ENCODE measurements at regions not wholly inside any gene's neighbourhood (a gene's known extent, or its start where the extent isn't known, plus 50 kb on each side); places are given as distances from the start of the nearest gene placed in this dataset.

DNA sequence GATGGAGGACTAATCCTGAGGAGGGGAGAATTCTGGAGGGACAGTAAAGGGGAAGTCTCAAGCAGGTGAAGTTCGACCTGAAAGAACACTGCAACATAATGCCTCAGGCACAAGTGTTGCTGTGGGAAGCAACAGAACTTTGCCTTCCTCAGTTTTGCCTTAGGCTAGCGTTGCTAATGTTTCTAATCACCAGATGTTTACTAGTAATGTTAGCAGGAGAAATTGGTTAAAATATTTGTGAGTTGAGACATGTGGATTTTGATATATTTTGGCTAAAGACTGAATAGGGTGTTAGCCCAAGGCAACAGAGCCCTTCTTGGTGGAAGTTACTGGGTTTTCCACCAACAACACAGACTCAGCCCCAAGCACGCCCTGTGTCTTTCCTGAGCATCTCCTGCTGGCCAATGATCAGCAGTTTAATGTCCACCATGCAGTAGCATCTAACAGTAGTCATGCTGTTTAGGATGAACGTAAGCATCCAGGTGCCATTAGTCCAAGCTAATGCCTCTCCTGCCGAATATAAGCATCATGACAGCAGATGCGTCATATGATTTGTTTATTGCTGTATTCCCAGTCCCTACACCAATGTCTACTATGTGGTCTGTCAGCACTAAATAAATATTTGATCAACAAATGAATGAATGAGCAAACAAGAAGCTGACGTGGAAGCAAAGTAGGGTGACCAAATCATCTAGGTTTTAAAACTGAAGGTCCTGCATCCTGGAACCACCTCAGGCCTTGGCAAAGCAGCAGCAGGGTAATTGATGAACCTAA, 511.9 kb upstream of the HTR2A start:
- DNase-seq, result no peak
- Mint-ChIP-seq H3K9me3 (peaks cover 0 to 11% of the 10 kb centered on the region in 2 donors), H3K36me3 (ENCODE audit: insufficient read depth) (no peaks in the 10 kb centered on the region), H3K27ac (no peak overlapping the region), H3K27me3 (no peaks in the 10 kb centered on the region), H3K4me3 (no peak overlapping the region), H3K4me1 (ENCODE audit: low read depth in 2 of 2) (no peaks in the 10 kb centered on the region)
- ATAC-seq (replicated peaks), result no peak

DNA sequence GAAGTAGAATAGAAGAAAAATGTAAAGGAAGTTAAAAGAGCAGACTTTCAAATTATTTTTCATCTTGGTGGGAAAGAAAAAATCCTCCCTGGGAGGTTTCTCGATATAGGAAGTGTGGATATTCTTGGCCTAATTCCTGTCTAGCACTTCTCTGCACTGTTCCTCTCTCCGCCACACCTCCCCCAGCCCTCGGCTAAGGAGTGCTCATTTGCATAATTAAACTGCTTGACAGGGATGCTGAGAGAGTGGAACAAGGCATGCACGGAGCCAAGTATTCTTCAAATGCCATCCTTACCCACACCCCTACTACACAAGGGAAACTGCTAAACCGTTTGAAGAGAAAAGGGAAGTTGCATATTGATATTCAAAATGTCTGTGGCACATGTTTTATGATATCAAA, 511.0 kb upstream of the HTR2A start:
- DNase-seq (no peak), ATAC-seq (replicated peaks) (no peak)
- Mint-ChIP-seq H3K4me1 (ENCODE audit: low read depth in 2 of 2) (no peaks in the 10 kb centered on the region), H3K36me3 (ENCODE audit: insufficient read depth) (no peaks in the 10 kb centered on the region), H3K9me3 (peaks cover 0 to 11% of the 10 kb centered on the region in 2 donors), H3K27me3 (no peaks in the 10 kb centered on the region), H3K27ac (no peak overlapping the region), H3K4me3 (no peak overlapping the region)

GRCh38 chr13:47399599-47399998, 502.7 kb upstream of the HTR2A start:
- no peak overlapping the region for H3K4me3 Mint-ChIP-seq
- DNase-seq (no peak), ATAC-seq (replicated peaks) (no peak)
- H3K27me3 Mint-ChIP-seq, result no peaks in the 10 kb centered on the region
- H3K27ac Mint-ChIP-seq, result no peak overlapping the region
- H3K4me1 Mint-ChIP-seq (ENCODE audit: low read depth in 2 of 2), result no peaks in the 10 kb centered on the region
- H3K36me3 Mint-ChIP-seq (ENCODE audit: insufficient read depth), result no peaks in the 10 kb centered on the region
- H3K9me3 Mint-ChIP-seq, result no peaks in the 10 kb centered on the region

DNA sequence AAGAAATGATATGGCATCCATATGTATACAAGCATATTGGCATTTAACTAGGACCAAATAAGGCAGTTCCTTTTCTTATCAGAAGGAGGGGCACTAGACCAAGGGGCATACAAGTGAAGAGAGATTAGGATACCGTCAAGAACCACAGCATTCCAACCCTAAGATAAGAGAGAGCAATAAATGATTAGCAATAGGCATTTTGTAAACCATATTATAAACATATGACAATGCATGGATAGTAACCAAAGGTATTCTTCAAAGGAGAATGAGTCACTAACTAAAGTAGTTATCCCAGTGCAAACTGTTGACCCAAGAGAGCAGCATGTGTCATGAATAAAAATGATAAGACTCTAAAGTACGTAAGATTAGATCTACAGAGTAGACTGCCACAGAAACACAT, 500.9 kb upstream of the HTR2A start:
- H3K36me3 Mint-ChIP-seq (ENCODE audit: insufficient read depth), result no peaks in the 10 kb centered on the region
- no peak for DNase-seq
- no peaks in the 10 kb centered on the region for H3K4me1 Mint-ChIP-seq (ENCODE audit: low read depth in 2 of 2)
- no peak overlapping the region for H3K27ac Mint-ChIP-seq
- H3K9me3 Mint-ChIP-seq, result no peaks in the 10 kb centered on the region
- H3K27me3 Mint-ChIP-seq, result no peaks in the 10 kb centered on the region
- no peak for ATAC-seq (replicated peaks)
- no peak overlapping the region for H3K4me3 Mint-ChIP-seq

- Mint-ChIP-seq H3K9me3 (peaks cover 2 to 3% of the 10 kb centered on the region in 2 donors), H3K27me3 (no peaks in the 10 kb centered on the region), H3K4me3 (no peak overlapping the region), H3K27ac (no peak overlapping the region), H3K36me3 (ENCODE audit: insufficient read depth) (no peaks in the 10 kb centered on the region), H3K4me1 (ENCODE audit: low read depth in 2 of 2) (no peaks in the 10 kb centered on the region)
- DNase-seq (no peak), ATAC-seq (replicated peaks) (no peak)
These were observed 500.1 kb upstream of the HTR2A start for GRCh38 chr13:47396915-47397314.

DNA sequence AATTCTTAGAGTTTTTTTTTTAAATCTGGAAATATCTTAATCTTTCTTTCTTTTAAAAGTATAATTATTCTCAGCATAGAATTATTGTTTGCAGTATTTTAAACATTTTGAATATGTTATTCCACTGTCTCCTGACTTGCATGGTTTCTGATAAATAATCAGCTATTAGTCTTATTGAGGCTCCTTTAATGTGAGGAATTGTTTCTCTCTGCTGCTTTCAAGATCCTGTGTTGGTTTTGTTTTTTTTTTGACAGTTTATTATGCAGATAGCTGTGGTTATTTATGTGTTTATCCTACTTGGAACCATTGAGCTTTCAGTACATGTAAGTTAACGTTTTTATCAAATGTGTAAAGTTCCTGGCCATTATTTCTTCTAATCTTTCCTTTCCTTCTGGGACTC, 477.9 kb upstream of the HTR2A start:
- H3K27me3 Mint-ChIP-seq, result no peaks in the 10 kb centered on the region
- peaks cover 0 to 2% of the 10 kb centered on the region in 2 donors for H3K9me3 Mint-ChIP-seq
- DNase-seq (no peak), ATAC-seq (replicated peaks) (no peak)
- no peaks in the 10 kb centered on the region for H3K36me3 Mint-ChIP-seq (ENCODE audit: insufficient read depth)
- no peaks in the 10 kb centered on the region for H3K4me1 Mint-ChIP-seq (ENCODE audit: low read depth in 2 of 2)
- no peak overlapping the region for H3K4me3 Mint-ChIP-seq
- H3K27ac Mint-ChIP-seq, result no peak overlapping the region

- DNase-seq (no peak), ATAC-seq (replicated peaks) (no peak)
- no peaks in the 10 kb centered on the region for H3K36me3 Mint-ChIP-seq (ENCODE audit: insufficient read depth)
- H3K27me3 Mint-ChIP-seq, result no peaks in the 10 kb centered on the region
- H3K4me1 Mint-ChIP-seq (ENCODE audit: low read depth in 2 of 2), result no peaks in the 10 kb centered on the region
- peaks cover 6 to 9% of the 10 kb centered on the region in 2 donors for H3K9me3 Mint-ChIP-seq
- no peak overlapping the region for H3K4me3 Mint-ChIP-seq
- H3K27ac Mint-ChIP-seq, result no peak overlapping the region
These were observed 475.9 kb upstream of the HTR2A start for GRCh38 chr13:47372751-47373150.

GRCh38 chr13:47351798-47352197, 454.9 kb upstream of the HTR2A start:
- Mint-ChIP-seq H3K27ac (no peak overlapping the region), H3K9me3 (peaks cover 1 to 7% of the 10 kb centered on the region in 2 donors), H3K27me3 (no peaks in the 10 kb centered on the region), H3K4me3 (no peak overlapping the region), H3K4me1 (ENCODE audit: low read depth in 2 of 2) (no peaks in the 10 kb centered on the region), H3K36me3 (ENCODE audit: insufficient read depth) (no peaks in the 10 kb centered on the region)
- no peak for DNase-seq
- no peak for ATAC-seq (replicated peaks)

GRCh38 chr13:47350334-47351124, 453.7 kb upstream of the HTR2A start:
- Mint-ChIP-seq H3K36me3 (ENCODE audit: insufficient read depth) (no peaks in the 10 kb centered on the region), H3K4me1 (ENCODE audit: low read depth in 2 of 2) (no peaks in the 10 kb centered on the region), H3K27me3 (no peaks in the 10 kb centered on the region), H3K4me3 (no peak overlapping the region), H3K9me3 (peaks cover 1 to 4% of the 10 kb centered on the region in 2 donors), H3K27ac (no peak overlapping the region)
- DNase-seq (no peak), ATAC-seq (replicated peaks) (no peak)

DNA sequence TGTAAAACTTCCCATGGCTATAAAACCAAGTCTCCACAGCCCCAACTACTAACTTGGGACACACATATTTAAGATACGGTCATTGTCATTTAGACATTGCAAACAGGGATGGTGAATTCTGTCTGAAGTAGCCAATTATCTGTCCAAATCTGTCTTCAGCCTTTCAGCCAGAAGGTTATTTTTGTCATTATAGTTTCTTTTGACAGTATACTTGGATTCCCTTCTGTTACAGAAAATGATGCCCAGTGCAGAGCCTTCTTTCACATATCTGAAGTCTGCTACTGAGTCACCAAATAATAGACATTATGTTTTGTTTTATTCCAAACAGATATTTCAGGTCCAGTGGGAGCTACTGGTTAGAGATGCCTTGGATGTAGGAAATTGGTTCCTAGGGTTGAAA, 452.4 kb upstream of the HTR2A start:
- no peaks in the 10 kb centered on the region for H3K4me1 Mint-ChIP-seq (ENCODE audit: low read depth in 2 of 2)
- H3K9me3 Mint-ChIP-seq, result no peaks in the 10 kb centered on the region
- no peak overlapping the region for H3K27ac Mint-ChIP-seq
- DNase-seq (no peak), ATAC-seq (replicated peaks) (no peak)
- H3K4me3 Mint-ChIP-seq, result no peak overlapping the region
- no peaks in the 10 kb centered on the region for H3K27me3 Mint-ChIP-seq
- no peaks in the 10 kb centered on the region for H3K36me3 Mint-ChIP-seq (ENCODE audit: insufficient read depth)

DNA sequence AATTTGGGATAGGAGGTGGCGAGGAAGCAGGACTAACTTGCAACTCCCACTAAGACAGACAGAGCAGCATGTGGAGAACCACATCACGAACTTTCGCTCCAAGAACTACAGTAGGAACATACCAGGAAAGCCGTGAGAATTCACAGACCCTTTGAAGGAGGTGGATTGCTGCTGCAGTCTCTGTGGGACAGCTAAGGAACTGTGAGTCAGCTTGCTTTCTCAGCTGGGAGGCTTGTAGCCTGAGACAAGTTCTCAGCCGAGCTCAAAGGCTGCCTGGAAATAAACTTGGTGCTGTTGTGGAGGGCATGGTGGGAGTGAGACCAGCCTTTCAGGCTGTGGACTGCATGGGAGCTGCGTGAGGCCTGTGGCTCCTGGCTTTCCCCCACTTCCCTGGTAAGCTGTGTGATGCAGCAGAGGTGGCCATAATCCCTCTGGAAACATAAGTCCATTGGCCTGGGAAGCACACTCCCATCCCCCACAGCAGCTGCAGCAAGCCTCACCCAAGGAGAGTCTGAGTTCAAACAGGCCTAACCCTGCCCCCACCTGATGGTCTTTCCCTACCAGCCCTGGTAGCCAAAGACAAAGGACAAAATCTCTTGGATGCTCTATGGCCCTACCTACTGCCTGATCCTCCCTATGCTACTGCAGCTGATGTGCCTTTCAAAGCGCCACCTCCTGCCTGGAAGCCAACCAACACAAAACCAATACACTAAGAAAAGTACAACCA, 441.1 kb upstream of the HTR2A start:
- ATAC-seq (replicated peaks) (no peak), DNase-seq (no peak)
- Mint-ChIP-seq H3K4me1 (ENCODE audit: low read depth in 2 of 2) (no peaks in the 10 kb centered on the region), H3K36me3 (ENCODE audit: insufficient read depth) (peaks cover 3% of the 10 kb centered on the region), H3K27me3 (no peaks in the 10 kb centered on the region), H3K9me3 (peaks cover 7 to 8% of the 10 kb centered on the region in 2 donors), H3K4me3 (no peak overlapping the region), H3K27ac (no peak overlapping the region)

GRCh38 chr13:47334173-47334572, 437.3 kb upstream of the HTR2A start:
- ATAC-seq (replicated peaks), result no peak
- H3K9me3 Mint-ChIP-seq, result peaks cover 0 to 2% of the 10 kb centered on the region in 2 donors
- no peaks in the 10 kb centered on the region for H3K4me1 Mint-ChIP-seq (ENCODE audit: low read depth in 2 of 2)
- no peak overlapping the region for H3K27ac Mint-ChIP-seq
- no peak for DNase-seq
- H3K36me3 Mint-ChIP-seq (ENCODE audit: insufficient read depth), result no peaks in the 10 kb centered on the region
- no peak overlapping the region for H3K4me3 Mint-ChIP-seq
- no peaks in the 10 kb centered on the region for H3K27me3 Mint-ChIP-seq

GRCh38 chr13:47332149-47332548, 435.3 kb upstream of the HTR2A start:
- H3K9me3 Mint-ChIP-seq, result peaks cover 2 to 4% of the 10 kb centered on the region in 2 donors
- H3K4me1 Mint-ChIP-seq (ENCODE audit: low read depth in 2 of 2), result no peaks in the 10 kb centered on the region
- no peak for DNase-seq

More at GRCh38 chr13:47332149-47332548, 435.3 kb upstream of the HTR2A start:
- Mint-ChIP-seq H3K36me3 (ENCODE audit: insufficient read depth) (no peaks in the 10 kb centered on the region), H3K27me3 (no peaks in the 10 kb centered on the region), H3K27ac (no peak overlapping the region), H3K4me3 (no peak overlapping the region)
- no peak for ATAC-seq (replicated peaks)
